ENCODE measurements at regions not wholly inside any gene's neighbourhood (a gene's known extent, or its start where the extent isn't known, plus 50 kb on each side); places are given as distances from the start of the nearest gene placed in this dataset.

GRCh38 chr13:81995316-81995715, 1654.4 kb upstream of the SPRY2 start:
- TF ChIP-seq POLR2A (IDR thresholded peaks at IDR 0.05) (no peak), CTCF (IDR thresholded peaks at IDR 0.05) (no peak)
- intact Hi-C loops (cut with DNase I; ENCODE audit: low total_unique reads), result no loop called here
- H3K36me3 ChIP-seq, result peaks cover 0 to 3% of the 10 kb centered on the region in 2 donors

GRCh38 chr13:81990652-81991051, 1649.7 kb upstream of the SPRY2 start:
- intact Hi-C loops (cut with DNase I; ENCODE audit: low total_unique reads), result no loop called here
- Histone ChIP-seq H3K36me3 (peaks cover 0 to 3% of the 10 kb centered on the region in 2 donors), H3K9me3 (no peaks in the 10 kb centered on the region), H3K4me3 (no peak overlapping the region), H3K4me1 (no peaks in the 10 kb centered on the region), H3K27ac (no peak overlapping the region), H3K27me3 (no peaks in the 10 kb centered on the region)
- DNase-seq, result no peak
- TF ChIP-seq CTCF (IDR thresholded peaks at IDR 0.05) (no peak), POLR2A (IDR thresholded peaks at IDR 0.05) (no peak)

More at GRCh38 chr13:81995316-81995715, 1654.4 kb upstream of the SPRY2 start:
- H3K4me1 ChIP-seq, result no peaks in the 10 kb centered on the region
- no peak overlapping the region for H3K27ac ChIP-seq
- no peaks in the 10 kb centered on the region for H3K9me3 ChIP-seq
- no peaks in the 10 kb centered on the region for H3K27me3 ChIP-seq
- no peak overlapping the region for H3K4me3 ChIP-seq
- DNase-seq, result no peak

GRCh38 chr13:81988567-81988966, 1647.6 kb upstream of the SPRY2 start:
- H3K36me3 ChIP-seq, result peaks cover 0 to 3% of the 10 kb centered on the region in 2 donors
- no peaks in the 10 kb centered on the region for H3K9me3 ChIP-seq
- no peak overlapping the region for H3K4me3 ChIP-seq
- intact Hi-C loops (cut with DNase I; ENCODE audit: low total_unique reads), result no loop called here
- no peak for DNase-seq
- no peak for TF ChIP-seq POLR2A (IDR thresholded peaks at IDR 0.05)
- H3K27ac ChIP-seq, result no peak overlapping the region
- H3K27me3 ChIP-seq, result no peaks in the 10 kb centered on the region
- no peaks in the 10 kb centered on the region for H3K4me1 ChIP-seq

- Histone ChIP-seq H3K27me3 (no peaks in the 10 kb centered on the region), H3K27ac (no peak overlapping the region), H3K4me3 (no peak overlapping the region), H3K4me1 (no peaks in the 10 kb centered on the region), H3K36me3 (peaks cover 0 to 3% of the 10 kb centered on the region in 2 donors), H3K9me3 (no peaks in the 10 kb centered on the region)
- no peak for TF ChIP-seq POLR2A (IDR thresholded peaks at IDR 0.05)
- no peak for TF ChIP-seq CTCF (IDR thresholded peaks at IDR 0.05)
- no peak for DNase-seq
- intact Hi-C loops (cut with DNase I; ENCODE audit: low total_unique reads), result no loop called here
These were observed 1646.9 kb upstream of the SPRY2 start for GRCh38 chr13:81987677-81988357.

- no peak for DNase-seq
- Histone ChIP-seq H3K36me3 (no peaks in the 10 kb centered on the region), H3K27me3 (no peaks in the 10 kb centered on the region), H3K9me3 (no peaks in the 10 kb centered on the region), H3K4me3 (no peak overlapping the region), H3K4me1 (no peaks in the 10 kb centered on the region), H3K27ac (no peak overlapping the region)
- TF ChIP-seq POLR2A (IDR thresholded peaks at IDR 0.05) (no peak), CTCF (IDR thresholded peaks at IDR 0.05) (no peak)
- intact Hi-C loops (cut with DNase I; ENCODE audit: low total_unique reads), result no loop called here
These were observed 1646.2 kb upstream of the SPRY2 start for GRCh38 chr13:81987159-81987558.
